Left renal pelvis (tissue), 4 donors: ENCODE measurements at regions not wholly inside any gene's neighbourhood (a gene's known extent, or its start where the extent isn't known, plus 50 kb on each side); places are given as distances from the start of the nearest gene placed in this dataset.
"Not testable (repeated sequence)": the region's sequence is repeated elsewhere in the genome, so short reads cannot be mapped to it uniquely, and the experiment has no call there.

ENCODE experiments used
- DNase-seq, 4 donors: peaks; one replicate each; pipeline ENCODE4 v3.0.0-alpha.2; 2013; ENCODE audit warnings: low read depth in 4 of 4, low spot score in 3 of 4

- DNase-seq = no peak
Observed at GRCh38 chr13:109408591-109409382, 377.6 kb downstream of the IRS2 start.

- no peak for DNase-seq
Observed at GRCh38 chr13:109406376-109406992, 379.9 kb downstream of the IRS2 start.

- no peak for DNase-seq
Observed at GRCh38 chr13:109403012-109403421, 383.4 kb downstream of the IRS2 start.

GRCh38 chr13:109401891-109402290 is 384.5 kb downstream of the IRS2 start:
- DNase-seq = no peak

GRCh38 chr13:109401307-109401706 is 385.1 kb downstream of the IRS2 start:
- DNase-seq = no peak

- no peak for DNase-seq
Observed at GRCh38 chr13:109400624-109401257, 385.6 kb downstream of the IRS2 start.

GRCh38 chr13:109400209-109400608 is 386.2 kb downstream of the IRS2 start:
- no peak for DNase-seq

GRCh38 chr13:109398071-109398470 is 388.3 kb downstream of the IRS2 start:
- DNase-seq = not testable (repeated sequence)

GRCh38 chr13:109397285-109397684 is 389.1 kb downstream of the IRS2 start:
- no peak for DNase-seq

- DNase-seq = no peak
Observed at GRCh38 chr13:109396266-109396665, 390.1 kb downstream of the IRS2 start.

GRCh38 chr13:109395014-109395413 is 391.4 kb downstream of the IRS2 start:
- no peak for DNase-seq

GRCh38 chr13:109394311-109394988 is 391.9 kb downstream of the IRS2 start:
- no peak for DNase-seq

GRCh38 chr13:109393045-109393444 is 393.3 kb downstream of the IRS2 start:
- DNase-seq = no peak

- DNase-seq = no peak
Observed at GRCh38 chr13:109390391-109390790, 396.0 kb downstream of the IRS2 start.

- DNase-seq = no peak
Observed at GRCh38 chr13:109389892-109390345, 396.5 kb downstream of the IRS2 start.

- DNase-seq = no peak
Observed at GRCh38 chr13:109389456-109389855, 396.9 kb downstream of the IRS2 start.

GRCh38 chr13:109387471-109387870 is 398.9 kb downstream of the IRS2 start:
- no peak for DNase-seq

GRCh38 chr13:109385242-109385560 is 401.2 kb downstream of the IRS2 start:
- DNase-seq = no peak

- no peak for DNase-seq
Observed at GRCh38 chr13:109384491-109385241, 401.7 kb downstream of the IRS2 start.

- DNase-seq = no peak
Observed at GRCh38 chr13:109383683-109384082, 402.7 kb downstream of the IRS2 start.
